ENCODE measurements at regions not wholly inside any gene's neighbourhood (a gene's known extent, or its start where the extent isn't known, plus 50 kb on each side); places are given as distances from the start of the nearest gene placed in this dataset.

DNA sequence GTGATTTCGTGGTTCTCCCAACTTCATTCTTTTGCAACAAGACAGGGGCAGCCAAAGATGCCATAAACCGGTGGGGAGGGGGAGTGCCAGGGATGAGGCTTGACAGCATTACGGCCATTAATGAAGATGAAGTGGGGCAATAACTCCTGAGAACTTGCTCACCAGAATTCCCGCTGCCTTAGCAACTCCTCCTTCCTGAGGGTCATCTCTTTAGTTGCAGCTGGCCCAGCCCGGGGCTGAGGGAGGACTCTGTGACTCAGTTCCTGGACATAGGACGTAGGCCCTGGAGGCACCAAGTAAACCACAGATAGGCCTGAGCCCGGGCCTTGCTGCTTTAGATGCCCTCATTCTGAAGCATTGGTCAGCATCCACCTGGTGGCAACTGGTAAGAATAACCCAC is 330.2 kb downstream of the RRAGC start:
- no peak for TF ChIP-seq CTCF (IDR thresholded peaks at IDR 0.05)
- TF ChIP-seq POLR2AphosphoS5 (IDR thresholded peaks at IDR 0.05): no peak
- no peak for TF ChIP-seq POLR2A (IDR thresholded peaks at IDR 0.05; ENCODE audit: low read depth)
- no peak for TF ChIP-seq EP300 (IDR thresholded peaks at IDR 0.05)
